ENCODE measurements at regions not wholly inside any gene's neighbourhood (a gene's known extent, or its start where the extent isn't known, plus 50 kb on each side); places are given as distances from the start of the nearest gene placed in this dataset.

DNA sequence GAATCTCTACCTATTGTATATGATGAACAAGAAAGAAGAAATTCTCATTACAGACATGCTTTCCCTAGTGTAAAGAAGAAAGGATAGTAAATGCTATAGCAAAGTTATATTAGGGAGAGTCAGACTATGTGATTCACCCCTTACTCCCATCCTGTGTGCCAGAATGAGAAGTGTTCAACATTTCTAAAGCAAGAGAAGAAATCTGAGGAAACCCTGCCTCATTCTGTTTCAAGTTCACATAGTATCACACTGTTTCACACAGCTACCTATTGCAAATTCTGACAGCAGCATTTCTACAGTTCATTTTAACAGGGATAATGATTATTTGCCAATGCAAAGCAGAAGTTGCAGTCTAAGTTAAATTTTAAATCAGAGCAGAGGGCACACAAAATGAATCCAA, 267.2 kb upstream of the TCF21 start:
- intact Hi-C loops (cut with DNase I): no loop called here
- Histone ChIP-seq H3K27me3 (no peaks in the 10 kb centered on the region), H3K27ac (no peak overlapping the region), H3K4me3 (no peak overlapping the region), H3K36me3 (replicated peaks in 1 of 2) (no peaks in the 10 kb centered on the region), H3K9me3 (replicated peaks in 1 of 3) (no peaks in the 10 kb centered on the region), H3K4me1 (replicated peaks in 1 of 2) (no peaks in the 10 kb centered on the region)
- DNase-seq: no peak
- TF ChIP-seq, protein P1, sequence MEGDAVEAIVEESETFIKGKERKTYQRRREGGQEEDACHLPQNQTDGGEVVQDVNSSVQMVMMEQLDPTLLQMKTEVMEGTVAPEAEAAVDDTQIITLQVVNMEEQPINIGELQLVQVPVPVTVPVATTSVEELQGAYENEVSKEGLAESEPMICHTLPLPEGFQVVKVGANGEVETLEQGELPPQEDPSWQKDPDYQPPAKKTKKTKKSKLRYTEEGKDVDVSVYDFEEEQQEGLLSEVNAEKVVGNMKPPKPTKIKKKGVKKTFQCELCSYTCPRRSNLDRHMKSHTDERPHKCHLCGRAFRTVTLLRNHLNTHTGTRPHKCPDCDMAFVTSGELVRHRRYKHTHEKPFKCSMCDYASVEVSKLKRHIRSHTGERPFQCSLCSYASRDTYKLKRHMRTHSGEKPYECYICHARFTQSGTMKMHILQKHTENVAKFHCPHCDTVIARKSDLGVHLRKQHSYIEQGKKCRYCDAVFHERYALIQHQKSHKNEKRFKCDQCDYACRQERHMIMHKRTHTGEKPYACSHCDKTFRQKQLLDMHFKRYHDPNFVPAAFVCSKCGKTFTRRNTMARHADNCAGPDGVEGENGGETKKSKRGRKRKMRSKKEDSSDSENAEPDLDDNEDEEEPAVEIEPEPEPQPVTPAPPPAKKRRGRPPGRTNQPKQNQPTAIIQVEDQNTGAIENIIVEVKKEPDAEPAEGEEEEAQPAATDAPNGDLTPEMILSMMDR (IDR thresholded peaks at IDR 0.05): no peak
- no peak for TF ChIP-seq POLR2A (IDR thresholded peaks at IDR 0.05)

DNA sequence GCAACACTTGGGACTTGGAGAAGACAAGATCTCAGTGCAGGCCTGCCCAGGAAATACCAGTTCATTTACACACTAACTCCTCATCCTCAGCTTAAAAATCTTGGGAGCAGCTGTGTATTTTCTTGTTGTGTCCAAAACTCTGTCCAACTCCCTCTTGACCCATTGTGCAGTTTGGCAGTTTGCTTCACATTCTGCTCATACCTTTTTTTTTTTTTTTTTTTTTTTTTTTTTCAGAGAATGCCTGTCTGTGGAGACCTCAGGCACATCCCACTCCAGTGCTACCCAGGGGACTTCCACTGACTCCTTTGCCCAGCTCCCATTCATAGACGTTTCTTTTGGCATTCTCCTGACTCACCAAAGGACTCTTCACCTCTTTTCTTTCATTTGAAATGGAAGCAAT, 265.8 kb upstream of the TCF21 start:
- Histone ChIP-seq H3K9me3 (replicated peaks in 1 of 3) (no peaks in the 10 kb centered on the region), H3K36me3 (replicated peaks in 1 of 2) (no peaks in the 10 kb centered on the region), H3K27me3 (no peaks in the 10 kb centered on the region), H3K4me3 (no peak overlapping the region), H3K27ac (no peak overlapping the region), H3K4me1 (replicated peaks in 1 of 2) (no peaks in the 10 kb centered on the region)
- TF ChIP-seq, protein P1 (IDR thresholded peaks at IDR 0.05): no peak
- no peak for TF ChIP-seq POLR2A (IDR thresholded peaks at IDR 0.05)
- WGBS, 4 donors: 0 to 22% (median 11%) methylated on average over 1 of the region's 1 CpG
- peak in 4 of 7 donors; percentile 3 to 53 (median 19) for DNase-seq
- intact Hi-C loops (cut with DNase I): no loop called here

DNA sequence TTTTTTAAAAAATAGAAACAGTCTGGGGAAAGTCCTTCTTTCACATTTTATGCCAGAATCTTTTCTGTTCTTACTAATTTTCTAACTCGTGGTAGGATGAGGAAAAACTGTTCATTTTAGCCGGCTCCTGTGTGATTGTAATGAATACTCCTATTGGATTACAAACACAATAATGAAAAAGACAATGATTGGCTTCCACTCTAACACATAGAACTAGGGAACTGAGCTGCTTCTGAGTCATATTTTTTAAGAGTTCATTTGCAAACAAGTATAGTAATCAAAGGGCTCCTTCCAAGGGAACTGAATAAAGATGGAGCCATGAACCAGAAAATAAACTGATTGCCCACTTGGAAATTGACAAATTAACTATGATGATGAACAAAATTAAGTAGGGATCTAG, 265.3 kb upstream of the TCF21 start:
- Histone ChIP-seq H3K4me3 (no peak overlapping the region), H3K27ac (no peak overlapping the region)
- 38 to 52% (median 51%) methylated on average over 2 of the region's 2 CpGs for WGBS, 4 donors

DNA sequence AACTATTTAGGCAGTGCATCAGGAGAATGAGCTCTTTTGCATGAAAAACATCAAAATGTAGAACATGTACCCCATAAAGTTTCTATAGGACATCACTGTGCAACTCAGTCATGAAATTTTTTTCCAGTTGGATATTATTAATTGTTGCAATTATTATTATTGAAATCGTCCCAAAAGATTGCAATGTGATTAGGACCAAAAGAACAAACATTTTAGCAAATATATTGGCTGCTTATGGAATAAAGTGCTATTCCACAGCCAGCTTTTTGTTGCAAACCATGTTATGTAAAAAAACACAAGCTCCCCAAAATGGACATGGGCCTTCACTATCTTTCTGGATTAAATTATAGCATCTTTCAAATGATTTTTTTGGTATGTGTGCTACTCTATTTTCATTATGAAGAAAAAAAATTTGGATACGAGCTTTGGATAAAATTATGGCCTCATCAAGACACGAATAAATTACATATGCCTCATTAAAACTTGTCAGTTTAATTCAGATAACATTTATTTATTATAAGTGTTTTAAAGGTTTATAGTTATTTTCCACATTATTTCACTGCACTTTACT, 262.7 kb upstream of the TCF21 start:
- intact Hi-C loops (cut with DNase I): no loop called here
- H3K27me3 ChIP-seq: no peaks in the 10 kb centered on the region
- no peaks in the 10 kb centered on the region for H3K36me3 ChIP-seq (replicated peaks in 1 of 2)
- no peaks in the 10 kb centered on the region for H3K9me3 ChIP-seq (replicated peaks in 1 of 3)
- no peaks in the 10 kb centered on the region for H3K4me1 ChIP-seq (replicated peaks in 1 of 2)
- H3K4me3 ChIP-seq: no peak overlapping the region
- no peak for DNase-seq
- H3K27ac ChIP-seq: no peak overlapping the region
- TF ChIP-seq, protein P1 (IDR thresholded peaks at IDR 0.05): no peak
- TF ChIP-seq POLR2A (IDR thresholded peaks at IDR 0.05): no peak
- WGBS, 4 donors: 55 to 69% (median 60%) methylated on average over 3 of the region's 3 CpGs

More for the DNA sequence above, 265.3 kb upstream of the TCF21 start:
- TF ChIP-seq POLR2A (IDR thresholded peaks at IDR 0.05): no peak
- TF ChIP-seq, protein P1 (IDR thresholded peaks at IDR 0.05): no peak
- intact Hi-C loops (cut with DNase I): no loop called here
- Histone ChIP-seq H3K27me3 (no peaks in the 10 kb centered on the region), H3K36me3 (replicated peaks in 1 of 2) (no peaks in the 10 kb centered on the region), H3K4me1 (replicated peaks in 1 of 2) (no peaks in the 10 kb centered on the region), H3K9me3 (replicated peaks in 1 of 3) (no peaks in the 10 kb centered on the region)
- no peak for DNase-seq

Data from adrenal gland (tissue), 9 donors.